Umbilical cord (tissue), 1 donor: ENCODE measurements at regions not wholly inside any gene's neighbourhood (a gene's known extent, or its start where the extent isn't known, plus 50 kb on each side); places are given as distances from the start of the nearest gene placed in this dataset.
"Not testable (repeated sequence)": the region's sequence is repeated elsewhere in the genome, so short reads cannot be mapped to it uniquely, and the experiment has no call there.

ENCODE experiments used
- DNase-seq: peaks from one replicate; pipeline ENCODE4 v3.0.0-alpha.2; 2015; ENCODE audit warnings: low spot score

DNA sequence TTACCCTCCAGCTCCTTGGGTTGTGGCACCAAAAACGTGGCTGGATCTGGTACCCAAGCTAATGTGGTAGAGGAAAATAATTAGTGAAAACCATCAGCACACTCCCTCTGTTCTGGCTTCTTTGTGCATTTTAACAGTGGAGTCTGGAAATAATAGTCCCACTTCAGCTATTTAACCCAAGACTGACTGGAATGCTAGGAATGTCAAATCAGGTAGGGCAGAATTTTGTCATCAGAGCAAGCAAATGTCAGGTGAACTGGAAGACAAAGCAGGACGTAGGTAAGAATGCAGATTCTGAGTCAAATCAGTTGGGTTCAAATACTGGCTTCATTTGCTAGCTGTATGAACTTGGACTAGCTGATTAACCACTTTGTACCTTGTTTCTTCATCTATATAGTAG is 144.0 kb upstream of the SPATA31A3 start:
- DNase-seq = not testable (repeated sequence)

- not testable (repeated sequence) for DNase-seq
These were observed 140.8 kb upstream of the SPATA31A3 start for GRCh38 chr9:67133124-67133523.

GRCh38 chr9:67116761-67117160 is 124.4 kb upstream of the SPATA31A3 start:
- DNase-seq = not testable (repeated sequence)

- not testable (repeated sequence) for DNase-seq
These were observed 119.8 kb upstream of the SPATA31A3 start for GRCh38 chr9:67112148-67112547.

- not testable (repeated sequence) for DNase-seq
These were observed 119.4 kb upstream of the SPATA31A3 start for GRCh38 chr9:67111733-67112132.

GRCh38 chr9:67109859-67110258 is 117.5 kb upstream of the SPATA31A3 start:
- not testable (repeated sequence) for DNase-seq

GRCh38 chr9:67106659-67107058 is 114.3 kb upstream of the SPATA31A3 start:
- DNase-seq = not testable (repeated sequence)

GRCh38 chr9:67102506-67103276 is 110.3 kb upstream of the SPATA31A3 start:
- DNase-seq = not testable (repeated sequence)

GRCh38 chr9:67091104-67091503 is 98.8 kb upstream of the SPATA31A3 start:
- DNase-seq = not testable (repeated sequence)

- DNase-seq = not testable (repeated sequence)
These were observed 94.5 kb upstream of the SPATA31A3 start for GRCh38 chr9:67086862-67087261.

DNA sequence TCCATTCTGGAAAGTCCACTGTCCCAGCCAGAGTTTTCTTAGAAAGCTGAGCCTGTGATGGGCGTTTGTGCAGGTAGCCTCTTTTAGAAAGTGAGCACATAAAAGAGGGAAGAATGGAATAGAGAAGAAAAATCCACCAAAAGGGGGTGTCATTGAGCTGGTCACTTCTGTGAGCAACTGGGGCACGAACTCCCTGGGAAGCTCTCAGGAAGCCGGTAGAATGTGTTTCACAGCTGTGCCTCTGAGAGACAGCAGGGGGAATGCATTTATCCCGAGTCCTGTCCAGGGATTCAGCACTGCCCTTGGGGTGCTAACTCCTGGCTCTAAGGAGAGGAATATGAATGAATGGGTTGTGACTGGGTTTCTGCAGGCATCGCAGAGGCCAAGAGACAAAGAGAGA is 73.8 kb upstream of the SPATA31A3 start:
- DNase-seq = not testable (repeated sequence)

DNA sequence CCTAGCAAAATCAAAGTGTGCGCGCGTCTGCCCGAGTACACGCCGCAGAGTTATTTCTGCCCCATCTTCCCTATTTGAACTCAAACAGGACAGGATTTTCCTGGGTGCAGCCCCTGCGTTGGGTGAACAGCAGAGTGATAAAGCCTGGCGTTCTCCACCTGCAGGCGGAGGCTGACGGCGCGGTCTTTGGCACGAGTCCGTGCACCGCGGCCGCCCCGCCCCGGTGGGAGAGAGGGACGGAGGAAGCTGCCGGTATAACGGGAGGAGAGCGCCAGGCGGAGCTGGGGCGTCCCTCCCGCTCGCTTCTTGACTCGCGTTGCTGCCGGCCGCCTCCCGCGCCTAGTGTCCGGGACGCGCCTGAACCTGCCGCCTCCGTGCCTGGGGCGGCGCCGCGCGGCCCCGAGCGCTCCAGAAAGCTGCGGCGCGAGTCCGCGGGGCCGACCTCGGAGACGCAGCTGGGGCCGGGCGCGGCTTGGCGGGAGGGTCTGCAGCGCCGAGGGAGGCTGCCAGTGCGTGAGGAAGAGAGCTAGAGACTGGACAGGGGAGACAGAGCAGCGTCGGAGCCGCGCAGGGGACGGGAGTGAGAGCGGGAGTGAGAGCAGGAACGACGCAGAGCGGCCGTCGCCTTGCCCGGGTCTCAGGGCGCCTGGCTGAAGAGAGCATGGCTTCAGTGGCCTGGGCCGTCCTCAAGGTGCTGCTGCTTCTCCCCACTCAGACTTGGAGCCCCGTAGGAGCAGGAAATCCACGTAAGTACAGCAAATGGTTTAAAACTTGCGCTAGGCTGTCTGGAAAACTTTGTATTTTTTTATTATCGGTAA is 66.8 kb upstream of the SPATA31A3 start:
- peak; percentile 23 for DNase-seq
